C4-2B (cell line): ENCODE measurements at regions not wholly inside any gene's neighbourhood (a gene's known extent, or its start where the extent isn't known, plus 50 kb on each side); places are given as distances from the start of the nearest gene placed in this dataset.

Experiments used
- CTCF ChIP-seq: fragments of 450-650 bp; conservative IDR thresholded peaks from 2 replicates; pipeline ENCODE4 v1.5.1; 2017; ENCODE audit warnings: mild to moderate bottlenecking
- ZFX ChIP-seq: fragments of 450-650 bp; IDR thresholded peaks from 2 replicates; pipeline ENCODE4 v1.6.1; 2017

DNA sequence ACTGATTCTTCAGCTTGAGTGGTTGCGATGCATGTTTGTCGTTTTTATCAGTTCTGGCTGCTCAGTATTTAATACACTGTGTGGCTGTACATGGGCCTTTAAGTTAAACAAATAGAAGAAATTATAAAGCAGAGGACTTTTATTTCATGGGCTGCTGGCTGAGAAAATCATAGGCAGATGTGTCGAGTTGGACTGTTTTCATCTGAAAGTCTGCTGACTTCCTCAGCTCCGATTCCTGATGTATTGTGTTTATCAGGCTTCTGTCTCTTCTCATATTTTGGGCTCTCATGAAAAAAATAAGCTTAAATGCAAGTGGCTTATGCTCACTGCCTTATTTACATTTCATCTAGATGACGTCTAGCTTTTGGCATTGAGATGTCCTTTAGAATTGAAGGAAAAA lies 129.5 kb upstream of the GGTLC1 start:
- TF ChIP-seq CTCF (no peak), ZFX (no peak)
